Epithelial cell of prostate (primary cell): ENCODE measurements at regions not wholly inside any gene's neighbourhood (a gene's known extent, or its start where the extent isn't known, plus 50 kb on each side); places are given as distances from the start of the nearest gene placed in this dataset.
A peak's percentile ranks its signal among the peaks of the same experiment; 100 is the strongest.

Experiments used
- DNase-seq: peaks from one replicate; pipeline ENCODE4 v3.0.0-alpha.2; 2011; ENCODE audit warnings: low read depth, low spot score
- H3K27ac ChIP-seq: fragments of 450-650 bp; 2 replicates; pipeline ENCODE4 v1.5.1; 2017; ENCODE audit warnings: mild to moderate bottlenecking

GRCh38 chr16:86980644-86981043 is 336.5 kb downstream of the C16orf95 start:
- no peak overlapping the region for H3K27ac ChIP-seq
- DNase-seq, result no peak

GRCh38 chr16:86982347-86982596 is 334.9 kb downstream of the C16orf95 start:
- H3K27ac ChIP-seq, result no peak overlapping the region
- no peak for DNase-seq

GRCh38 chr16:86982912-86983311 is 334.3 kb downstream of the C16orf95 start:
- no peak for DNase-seq
- H3K27ac ChIP-seq, result no peak overlapping the region

- DNase-seq, result no peak
Observed at GRCh38 chr16:86983621-86984020, 333.6 kb downstream of the C16orf95 start.

GRCh38 chr16:86984343-86984742 is 332.8 kb downstream of the C16orf95 start:
- H3K27ac ChIP-seq, result no peak overlapping the region
- no peak for DNase-seq

More at GRCh38 chr16:86983621-86984020, 333.6 kb downstream of the C16orf95 start:
- H3K27ac ChIP-seq, result no peak overlapping the region

- H3K27ac ChIP-seq, result no peak overlapping the region
- no peak for DNase-seq
Observed at GRCh38 chr16:86984991-86985647, 332.1 kb downstream of the C16orf95 start.

- no peak overlapping the region for H3K27ac ChIP-seq
- no peak for DNase-seq
Observed at GRCh38 chr16:86985648-86986015, 331.6 kb downstream of the C16orf95 start.

GRCh38 chr16:86986136-86986535 is 331.1 kb downstream of the C16orf95 start:
- H3K27ac ChIP-seq, result no peak overlapping the region
- DNase-seq, result no peak

GRCh38 chr16:86986809-86987487 is 330.2 kb downstream of the C16orf95 start:
- H3K27ac ChIP-seq, result no peak overlapping the region
- DNase-seq, result no peak

- DNase-seq, result no peak
- no peak overlapping the region for H3K27ac ChIP-seq
Observed at GRCh38 chr16:86987746-86988670, 329.2 kb downstream of the C16orf95 start.

GRCh38 chr16:86988920-86989696 is 328.1 kb downstream of the C16orf95 start:
- H3K27ac ChIP-seq, result no peak overlapping the region
- no peak for DNase-seq

GRCh38 chr16:86990451-86990850 is 326.7 kb downstream of the C16orf95 start:
- no peak for DNase-seq
- no peak overlapping the region for H3K27ac ChIP-seq

- DNase-seq, result peak; percentile 20
Observed at GRCh38 chr16:86991679-86992078, 325.5 kb downstream of the C16orf95 start.

GRCh38 chr16:86992587-86992986 is 324.6 kb downstream of the C16orf95 start:
- no peak for DNase-seq
- H3K27ac ChIP-seq, result no peak overlapping the region

More at GRCh38 chr16:86991679-86992078, 325.5 kb downstream of the C16orf95 start:
- H3K27ac ChIP-seq, result no peak overlapping the region

- no peak overlapping the region for H3K27ac ChIP-seq
- DNase-seq, result no peak
Observed at GRCh38 chr16:86993426-86994110, 323.6 kb downstream of the C16orf95 start.

GRCh38 chr16:86994215-86994614 is 323.0 kb downstream of the C16orf95 start:
- no peak overlapping the region for H3K27ac ChIP-seq
- no peak for DNase-seq

GRCh38 chr16:86994651-86995171 is 322.5 kb downstream of the C16orf95 start:
- no peak overlapping the region for H3K27ac ChIP-seq
- no peak for DNase-seq

GRCh38 chr16:86995456-86995855 is 321.7 kb downstream of the C16orf95 start:
- DNase-seq, result no peak
- no peak overlapping the region for H3K27ac ChIP-seq

GRCh38 chr16:86996081-86996480 is 321.1 kb downstream of the C16orf95 start:
- no peak overlapping the region for H3K27ac ChIP-seq
- DNase-seq, result no peak

GRCh38 chr16:86997058-86997457 is 320.1 kb downstream of the C16orf95 start:
- no peak overlapping the region for H3K27ac ChIP-seq
- no peak for DNase-seq
